ENCODE measurements at regions not wholly inside any gene's neighbourhood (a gene's known extent, or its start where the extent isn't known, plus 50 kb on each side); places are given as distances from the start of the nearest gene placed in this dataset.

DNA sequence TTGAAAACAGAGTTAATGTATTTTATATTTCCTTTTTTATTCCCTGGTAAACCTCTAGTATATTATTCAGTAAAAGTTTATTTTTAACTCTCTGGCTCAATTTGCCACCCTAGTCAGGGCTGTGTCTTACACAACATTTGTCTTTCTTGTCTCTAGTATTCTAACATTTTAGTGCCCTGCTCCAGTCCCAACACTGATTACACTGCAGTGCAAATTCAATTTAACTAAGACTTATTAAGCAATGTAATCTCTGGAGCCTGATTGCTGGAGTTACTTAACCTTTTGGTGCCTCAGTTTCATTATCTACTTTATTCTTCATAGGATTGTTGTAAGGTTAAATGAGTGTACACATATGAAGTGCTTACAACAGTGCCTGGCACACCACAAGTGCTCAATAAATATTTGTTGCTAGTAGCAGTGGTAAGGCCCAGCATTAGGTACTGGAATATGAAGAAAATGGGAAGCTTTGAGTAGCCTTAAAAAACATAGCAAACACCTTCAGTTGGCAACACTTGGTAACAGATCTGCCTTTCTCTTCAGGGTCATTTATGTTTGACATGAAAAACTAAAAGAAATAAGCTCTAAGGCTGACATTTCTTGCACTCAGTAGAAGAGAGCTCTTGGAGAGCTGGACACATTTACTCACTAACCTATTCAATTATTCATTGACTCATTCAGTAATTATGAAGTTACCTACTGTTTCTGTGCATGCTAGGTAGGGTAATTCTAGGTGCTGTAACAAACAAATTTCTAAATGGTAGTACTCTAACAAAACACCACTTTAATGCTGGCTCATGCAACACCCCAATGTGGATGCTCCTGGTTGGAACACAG lies 364.5 kb upstream of the EPHA3 start:
- TF ChIP-seq, protein P1, sequence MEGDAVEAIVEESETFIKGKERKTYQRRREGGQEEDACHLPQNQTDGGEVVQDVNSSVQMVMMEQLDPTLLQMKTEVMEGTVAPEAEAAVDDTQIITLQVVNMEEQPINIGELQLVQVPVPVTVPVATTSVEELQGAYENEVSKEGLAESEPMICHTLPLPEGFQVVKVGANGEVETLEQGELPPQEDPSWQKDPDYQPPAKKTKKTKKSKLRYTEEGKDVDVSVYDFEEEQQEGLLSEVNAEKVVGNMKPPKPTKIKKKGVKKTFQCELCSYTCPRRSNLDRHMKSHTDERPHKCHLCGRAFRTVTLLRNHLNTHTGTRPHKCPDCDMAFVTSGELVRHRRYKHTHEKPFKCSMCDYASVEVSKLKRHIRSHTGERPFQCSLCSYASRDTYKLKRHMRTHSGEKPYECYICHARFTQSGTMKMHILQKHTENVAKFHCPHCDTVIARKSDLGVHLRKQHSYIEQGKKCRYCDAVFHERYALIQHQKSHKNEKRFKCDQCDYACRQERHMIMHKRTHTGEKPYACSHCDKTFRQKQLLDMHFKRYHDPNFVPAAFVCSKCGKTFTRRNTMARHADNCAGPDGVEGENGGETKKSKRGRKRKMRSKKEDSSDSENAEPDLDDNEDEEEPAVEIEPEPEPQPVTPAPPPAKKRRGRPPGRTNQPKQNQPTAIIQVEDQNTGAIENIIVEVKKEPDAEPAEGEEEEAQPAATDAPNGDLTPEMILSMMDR (IDR thresholded peaks at IDR 0.05), result no peak
- TF ChIP-seq POLR2A (IDR thresholded peaks at IDR 0.05) (no peak), POLR2AphosphoS5 (IDR thresholded peaks at IDR 0.05) (no peak)

All from upper lobe of left lung (tissue), 4 donors.